GM23338 (cell line): ENCODE measurements at regions not wholly inside any gene's neighbourhood (a gene's known extent, or its start where the extent isn't known, plus 50 kb on each side); places are given as distances from the start of the nearest gene placed in this dataset.

Experiments
- ATAC-seq: fragments of 200-7000 bp; cut with Tn5 transposase; 3 replicates; pipeline ENCODE4 v1.9.1; 2020
- DNase-seq: peaks from one replicate; pipeline ENCODE4 v3.0.0-alpha.2; 2015; ENCODE audit warnings: low spot score
- H2AFZ ChIP-seq: fragments of 200-600 bp; sonication (generic); 2 replicates; pipeline ENCODE4 v1.8.0; 2016; ENCODE audit warnings: antibody characterized with exemption, mild to moderate bottlenecking, moderate library complexity
- H3F3A ChIP-seq: fragments of 200-600 bp; sonication (generic); replicated peaks from 2 replicates; pipeline ENCODE4 v1.8.0; 2017; ENCODE audit warnings: antibody characterized with exemption, mixed run types, low read depth
- H3K27ac ChIP-seq: fragments of 200-600 bp; sonication (generic); 2 replicates; pipeline ENCODE4 v1.6.1; 2016; ENCODE audit warnings: low read depth
- H3K27me3 ChIP-seq: fragments of 200-600 bp; sonication (generic); 2 replicates; pipeline ENCODE4 v1.8.0; 2016; ENCODE audit warnings: mild to moderate bottlenecking, mixed run types, moderate library complexity; ENCODE audit not compliant: insufficient read depth
- H3K36me3 ChIP-seq: fragments of 200-600 bp; sonication (generic); 2 replicates; pipeline ENCODE4 v1.8.0; 2016; ENCODE audit warnings: mild to moderate bottlenecking; ENCODE audit not compliant: insufficient read depth
- H3K4me1 ChIP-seq: fragments of 200-600 bp; sonication (generic); 2 replicates; pipeline ENCODE4 v1.8.0; 2016; ENCODE audit warnings: mild to moderate bottlenecking, moderate library complexity; ENCODE audit not compliant: insufficient read depth
- H3K4me2 ChIP-seq: fragments of 200-600 bp; sonication (generic); 2 replicates; pipeline ENCODE4 v1.7.1; 2017; ENCODE audit warnings: mixed run types
- H3K4me3 ChIP-seq: fragments of 200-600 bp; sonication (generic); 2 replicates; pipeline ENCODE4 v1.6.1; 2016; ENCODE audit warnings: mixed run types
- H3K79me2 ChIP-seq: fragments of 200-600 bp; sonication (generic); replicated peaks from 2 replicates; pipeline ENCODE4 v1.8.0; 2017; ENCODE audit warnings: mild to moderate bottlenecking; ENCODE audit not compliant: insufficient read depth
- H3K9me2 ChIP-seq: fragments of 200-600 bp; sonication (generic); 2 replicates; pipeline ENCODE4 v1.8.0; 2017; ENCODE audit not compliant: insufficient read depth
- H4K20me1 ChIP-seq: fragments of 200-600 bp; sonication (generic); replicated peaks from 2 replicates; pipeline ENCODE4 v1.8.0; 2017; ENCODE audit warnings: mild to moderate bottlenecking; ENCODE audit not compliant: insufficient read depth
- H3K27ac Mint-ChIP-seq: 2 replicates; pipeline ENCODE4 v1.8.0; 2020; ENCODE audit warnings: inconsistent platforms, mild to moderate bottlenecking, moderate library complexity, mixed read lengths
- H3K27me3 Mint-ChIP-seq: 3 replicates; pipeline ENCODE4 v1.8.0; 2022; ENCODE audit warnings: low read depth, mild to moderate bottlenecking, moderate library complexity, mixed read lengths, inconsistent platforms; ENCODE audit not compliant: insufficient read depth, poor library complexity
- H3K36me3 Mint-ChIP-seq: 3 replicates; pipeline ENCODE4 v1.8.0; 2021; ENCODE audit warnings: low read depth, mild to moderate bottlenecking, inconsistent platforms, moderate library complexity, mixed read lengths
- H3K4me1 Mint-ChIP-seq: 3 replicates; pipeline ENCODE4 v1.8.0; 2020; ENCODE audit warnings: mild to moderate bottlenecking, inconsistent platforms, mixed read lengths
- H3K4me3 Mint-ChIP-seq: 3 replicates; pipeline ENCODE4 v1.8.0; 2021; ENCODE audit warnings: moderate library complexity, mild to moderate bottlenecking, inconsistent platforms, mixed read lengths
- H3K9me3 Mint-ChIP-seq: 3 replicates; pipeline ENCODE4 v1.8.0; 2020; ENCODE audit warnings: moderate library complexity, mild to moderate bottlenecking, inconsistent platforms, mixed read lengths
- CREB1 ChIP-seq: fragments of 250-450 bp; sonication (Bioruptor Pico); IDR thresholded peaks from 2 replicates; pipeline ENCODE4 v1.5.0; 2020; ENCODE audit warnings: low read depth, mild to moderate bottlenecking, moderate library complexity
- CTCF ChIP-seq, 2 experiments: fragments of 200-600 bp in 1 of 2; sonication (generic) in 1 of 2; conservative IDR thresholded peaks; 2 replicates each; pipeline versions ENCODE4 v1.5.1 to v1.6.1; 2016 to 2017; ENCODE audit warnings: antibody characterized with exemption in 2 of 2, low read depth in 2 of 2, mild to moderate bottlenecking in 2 of 2, moderate library complexity in 1 of 2
- EZH2 ChIP-seq: fragments of 200-600 bp; sonication (generic); IDR thresholded peaks from one replicate; pipeline ENCODE4 v1.8.0; 2017; ENCODE audit warnings: antibody characterized with exemption, mild to moderate bottlenecking, low read depth; ENCODE audit not compliant: unreplicated experiment
- EZH2phosphoT487 ChIP-seq: fragments of 200-600 bp; sonication (generic); IDR thresholded peaks from one replicate; pipeline ENCODE4 v1.8.1; 2018; ENCODE audit warnings: antibody characterized with exemption; ENCODE audit not compliant: unreplicated experiment
- JUNB ChIP-seq: IDR thresholded peaks from one replicate; pipeline ENCODE4 v1.6.1; 2016; ENCODE audit warnings: antibody characterized with exemption; ENCODE audit not compliant: unreplicated experiment
- NANOG ChIP-seq: IDR thresholded peaks from 2 replicates; pipeline ENCODE4 v1.6.1; 2016; ENCODE audit warnings: antibody characterized with exemption, borderline replicate concordance
- POLR2AphosphoS5 ChIP-seq: IDR thresholded peaks from 2 replicates; pipeline ENCODE4 v1.6.1; 2016; ENCODE audit warnings: antibody characterized with exemption, low read depth
- REST ChIP-seq: IDR thresholded peaks from one replicate; pipeline ENCODE4 v1.6.1; 2018; ENCODE audit warnings: antibody characterized with exemption; ENCODE audit not compliant: unreplicated experiment
- ZNF114 ChIP-seq: fragments of 250-450 bp; sonication (Bioruptor Pico); IDR thresholded peaks from 2 replicates; pipeline ENCODE4 v1.5.0; 2020; ENCODE audit warnings: mild to moderate bottlenecking, moderate library complexity
- ZNF331 ChIP-seq: fragments of 250-450 bp; sonication (Bioruptor Pico); IDR thresholded peaks from 2 replicates; pipeline ENCODE4 v1.5.0; 2020; ENCODE audit warnings: low read depth, mild to moderate bottlenecking, moderate library complexity
- ZNF462 ChIP-seq: fragments of 250-450 bp; sonication (Bioruptor Pico); IDR thresholded peaks from 2 replicates; pipeline ENCODE4 v1.5.0; 2020; ENCODE audit warnings: mild to moderate bottlenecking, moderate library complexity

DNA sequence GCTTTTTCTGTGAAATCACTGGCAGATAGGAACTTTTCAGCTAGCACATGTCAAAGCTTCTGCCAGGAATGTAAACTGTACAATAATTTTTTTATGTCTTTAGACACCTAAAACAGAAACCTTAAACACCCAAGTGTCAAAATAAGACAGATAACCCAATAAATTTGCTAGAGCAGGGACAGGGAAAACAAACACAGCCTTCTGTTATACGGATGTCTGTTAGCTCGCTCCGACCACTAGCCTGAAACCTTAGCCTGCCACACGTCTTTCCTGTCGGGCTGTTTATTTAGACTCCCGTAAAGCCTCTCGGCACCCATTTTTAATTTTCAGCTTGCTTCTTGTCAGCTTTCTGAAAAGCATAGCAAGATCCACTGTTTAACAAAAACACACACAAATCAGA, 355.4 kb upstream of the SLC24A2 start:
- Histone ChIP-seq H3K4me3 (no peak overlapping the region), H3K9me2 (no peaks in the 10 kb centered on the region), H3K27me3 (no peaks in the 10 kb centered on the region), H3K4me1 (no peaks in the 10 kb centered on the region; the same call in 1 of the 2 replicates), H4K20me1 (no peaks in the 10 kb centered on the region), H3F3A (no peaks in the 10 kb centered on the region), H3K4me2 (no peak overlapping the region), H2AFZ (peak overlapping the region; percentile 8; the same call in 1 of the 2 replicates), H3K36me3 (no peaks in the 10 kb centered on the region), H3K27ac (no peak overlapping the region), H3K79me2 (no peaks in the 10 kb centered on the region)
- H3K36me3 Mint-ChIP-seq, result no peaks in the 10 kb centered on the region
- DNase-seq, result no peak
- H3K27ac Mint-ChIP-seq, result no peak overlapping the region
- no peaks in the 10 kb centered on the region for H3K9me3 Mint-ChIP-seq
- no peak overlapping the region for H3K4me3 Mint-ChIP-seq
- peaks cover 1% of the 10 kb centered on the region for H3K27me3 Mint-ChIP-seq
- no peak for ATAC-seq
- peaks cover 9% of the 10 kb centered on the region for H3K4me1 Mint-ChIP-seq
- TF ChIP-seq CREB1 (no peak), REST (no peak), ZNF331 (CRISPR knock-in tag) (no peak), ZNF462 (no peak), EZH2 (no peak), NANOG (no peak), POLR2AphosphoS5 (no peak), ZNF114 (CRISPR knock-in tag) (no peak), EZH2phosphoT487 (no peak), JUNB (no peak), CTCF (conservative IDR thresholded peaks at IDR 0.05; ENCODE audit: low read depth in 2 of 2) (no peak)
